Neuronal stem cell (in vitro differentiated cells): ENCODE measurements at regions not wholly inside any gene's neighbourhood (a gene's known extent, or its start where the extent isn't known, plus 50 kb on each side); places are given as distances from the start of the nearest gene placed in this dataset.

Experiments
- DNase-seq: peaks from one replicate; pipeline ENCODE4 v3.0.0-alpha.2; 2013; ENCODE audit warnings: low spot score
- H2AFZ ChIP-seq: one replicate; pipeline ENCODE4 v1.6.1; 2013; ENCODE audit warnings: mild to moderate bottlenecking, low read length, inconsistent platforms
- H2AK5ac ChIP-seq: 2 replicates; pipeline ENCODE4 v1.6.1; 2013; ENCODE audit warnings: low read depth, mild to moderate bottlenecking, inconsistent platforms, low read length, moderate library complexity, mixed read lengths
- H2BK120ac ChIP-seq: 2 replicates; pipeline ENCODE4 v1.6.1; 2013; ENCODE audit warnings: low read depth, mild to moderate bottlenecking, inconsistent platforms, low read length, moderate library complexity, mixed read lengths
- H2BK12ac ChIP-seq: one replicate; pipeline ENCODE4 v1.6.1; 2013; ENCODE audit warnings: low read length, inconsistent platforms
- H2BK15ac ChIP-seq: 2 replicates; pipeline ENCODE4 v1.6.1; 2013; ENCODE audit warnings: mild to moderate bottlenecking, low read length, inconsistent platforms, mixed read lengths
- H2BK5ac ChIP-seq: one replicate; pipeline ENCODE4 v1.6.1; 2013; ENCODE audit warnings: inconsistent platforms, mild to moderate bottlenecking, low read length, moderate library complexity
- H3K14ac ChIP-seq: one replicate; pipeline ENCODE4 v1.6.1; 2013; ENCODE audit warnings: low read length, inconsistent platforms
- H3K18ac ChIP-seq: 2 replicates; pipeline ENCODE4 v1.6.1; 2013; ENCODE audit warnings: low read length, inconsistent platforms
- H3K23ac ChIP-seq: 2 replicates; pipeline ENCODE4 v1.6.1; 2013; ENCODE audit warnings: low read depth, mild to moderate bottlenecking, mixed read lengths, low read length, inconsistent platforms; ENCODE audit not compliant: poor library complexity
- H3K27ac ChIP-seq: replicated peaks from 3 replicates; pipeline ENCODE4 v1.5.1; 2013; ENCODE audit warnings: low read length, inconsistent platforms
- H3K27me3 ChIP-seq, 3 experiments: 2 replicates each; pipeline ENCODE4 v1.6.1; 2013; ENCODE audit warnings: low read length in 3 of 3, mild to moderate bottlenecking in 2 of 3, inconsistent platforms in 1 of 3, low read depth in 1 of 3, mixed read lengths in 1 of 3, moderate library complexity in 1 of 3; ENCODE audit not compliant: control insufficient read depth in 3 of 3, insufficient read depth in 3 of 3
- H3K36me3 ChIP-seq, 2 donors: replicated peaks in 1 of 2; 2 replicates each; pipeline ENCODE4 v1.6.1; 2013; ENCODE audit warnings: low read length in 2 of 2; ENCODE audit not compliant: control insufficient read depth in 2 of 2, insufficient read depth in 2 of 2
- H3K4ac ChIP-seq: 2 replicates; pipeline ENCODE4 v1.6.1; 2013; ENCODE audit warnings: inconsistent platforms, mild to moderate bottlenecking, low read length, moderate library complexity
- H3K4me1 ChIP-seq, 2 donors: 1 replicate in 1 of 2; 2 replicates in 1 of 2; pipeline ENCODE4 v1.6.1; 2013; ENCODE audit warnings: low read length in 2 of 2, low read depth in 1 of 2; ENCODE audit not compliant: control insufficient read depth in 2 of 2, insufficient read depth in 1 of 2
- H3K4me2 ChIP-seq: one replicate; pipeline ENCODE4 v1.6.1; 2013; ENCODE audit warnings: mild to moderate bottlenecking, low read length, inconsistent platforms; ENCODE audit not compliant: insufficient read depth, poor library complexity, severe bottlenecking
- H3K4me3 ChIP-seq, 2 donors: 2 replicates each; pipeline ENCODE4 v1.5.1; 2013; ENCODE audit warnings: low read length in 2 of 2, mild to moderate bottlenecking in 2 of 2, inconsistent platforms in 1 of 2, moderate library complexity in 1 of 2
- H3K79me1 ChIP-seq: one replicate; pipeline ENCODE4 v1.6.1; 2013; ENCODE audit warnings: low read depth, mild to moderate bottlenecking, inconsistent platforms, low read length, moderate library complexity
- H3K9ac ChIP-seq: one replicate; pipeline ENCODE4 v1.6.1; 2013; ENCODE audit warnings: mild to moderate bottlenecking, low read depth, low read length, inconsistent platforms; ENCODE audit not compliant: poor library complexity
- H3K9me3 ChIP-seq, 2 donors: replicated peaks in 1 of 2; 2 replicates each; pipeline versions ENCODE3 to v1.6.1; 2013; ENCODE audit warnings: low read length in 2 of 2, mild to moderate bottlenecking in 2 of 2, inconsistent platforms in 1 of 2, low read depth in 1 of 2, mixed read lengths in 1 of 2, moderate library complexity in 1 of 2; ENCODE audit not compliant: control insufficient read depth in 2 of 2, insufficient read depth in 1 of 2
- H4K8ac ChIP-seq: one replicate; pipeline ENCODE4 v1.6.1; 2013; ENCODE audit warnings: low read depth, mild to moderate bottlenecking, inconsistent platforms, low read length, moderate library complexity
- H4K91ac ChIP-seq: one replicate; pipeline ENCODE4 v1.6.1; 2013; ENCODE audit warnings: low read length, low read depth, mild to moderate bottlenecking, inconsistent platforms; ENCODE audit not compliant: poor library complexity
- WGBS, 2 donors: extraction: QIAGEN DNeasy Blood & Tissue Kit; methylation state at CpG; one replicate each; pipeline ENCODE4 v1.1.7; 2013; ENCODE audit warnings: missing lambda C conversion rate in 2 of 2, mixed read lengths in 1 of 2; ENCODE audit not compliant: insufficient read length in 2 of 2, insufficient replicate concordance in 1 of 2; ENCODE audit errors: extremely low coverage in 2 of 2; 5-methylcytosine and 5-hydroxymethylcytosine counted together

GRCh38 chr2:84285056-84285747 lies 173.9 kb downstream of the SUCLG1 start:
- no peaks in the 10 kb centered on the region for H3K79me1 ChIP-seq
- no peak overlapping the region for H3K27ac ChIP-seq
- H3K9me3 ChIP-seq, result peaks cover 0 to 2% of the 10 kb centered on the region in 2 donors
- H2AFZ ChIP-seq, result no peak overlapping the region
- H3K4ac ChIP-seq, result no peak overlapping the region
- H3K36me3 ChIP-seq, result no peaks in the 10 kb centered on the region
- H4K91ac ChIP-seq, result no peak overlapping the region
- no peak overlapping the region for H3K23ac ChIP-seq
- H3K14ac ChIP-seq, result no peak overlapping the region
- no peak overlapping the region for H2BK120ac ChIP-seq
- no peak overlapping the region for H3K4me2 ChIP-seq
- no peak overlapping the region for H2BK5ac ChIP-seq
- no peak overlapping the region for H2BK15ac ChIP-seq
- no peak overlapping the region for H3K4me3 ChIP-seq
- H3K9ac ChIP-seq, result no peak overlapping the region
- no peak for DNase-seq
- no peak overlapping the region for H2BK12ac ChIP-seq
- H2AK5ac ChIP-seq, result no peak overlapping the region
- H3K18ac ChIP-seq, result no peak overlapping the region
- WGBS, 2 donors, result no CpG with 5 or more reads among the region's 1 CpG
- peaks cover 0 to 6% of the 10 kb centered on the region in 2 donors for H3K4me1 ChIP-seq
- no peak overlapping the region for H4K8ac ChIP-seq
- no peaks in the 10 kb centered on the region for H3K27me3 ChIP-seq

- no peak for DNase-seq
- WGBS, 2 donors, result no CpG with 5 or more reads among the region's 3 CpGs
- no peaks in the 10 kb centered on the region for H3K27me3 ChIP-seq
- H2AFZ ChIP-seq, result no peak overlapping the region
- H2AK5ac ChIP-seq, result no peak overlapping the region
- H3K27ac ChIP-seq, result no peak overlapping the region
- H3K18ac ChIP-seq, result no peak overlapping the region
- no peak overlapping the region for H3K4me2 ChIP-seq
- no peak overlapping the region for H3K9ac ChIP-seq
- no peak overlapping the region for H2BK15ac ChIP-seq
- no peak overlapping the region for H3K4me3 ChIP-seq
- no peak overlapping the region for H2BK120ac ChIP-seq
- no peak overlapping the region for H3K4ac ChIP-seq
- no peak overlapping the region for H3K23ac ChIP-seq
- no peak overlapping the region for H4K91ac ChIP-seq
- H3K4me1 ChIP-seq, result peaks cover 0 to 4% of the 10 kb centered on the region in 2 donors
- H3K14ac ChIP-seq, result no peak overlapping the region
- H2BK12ac ChIP-seq, result no peak overlapping the region
- no peaks in the 10 kb centered on the region for H3K36me3 ChIP-seq
- H3K79me1 ChIP-seq, result no peaks in the 10 kb centered on the region
- H4K8ac ChIP-seq, result no peak overlapping the region
- no peaks in the 10 kb centered on the region for H3K9me3 ChIP-seq
- H2BK5ac ChIP-seq, result no peak overlapping the region
Measured at GRCh38 chr2:84283506-84283905, 175.6 kb downstream of the SUCLG1 start.

GRCh38 chr2:84281510-84281909 lies 177.6 kb downstream of the SUCLG1 start:
- Histone ChIP-seq H3K9me3 (no peaks in the 10 kb centered on the region), H3K18ac (no peak overlapping the region), H3K27me3 (no peaks in the 10 kb centered on the region), H3K4me3 (no peak overlapping the region), H3K14ac (no peak overlapping the region), H2BK120ac (no peak overlapping the region), H3K27ac (no peak overlapping the region), H4K91ac (no peak overlapping the region), H2BK12ac (no peak overlapping the region), H2BK15ac (no peak overlapping the region), H3K79me1 (no peaks in the 10 kb centered on the region), H4K8ac (no peak overlapping the region), H2AFZ (no peak overlapping the region), H3K4me2 (no peak overlapping the region), H3K4ac (no peak overlapping the region), H3K23ac (no peak overlapping the region), H3K36me3 (no peaks in the 10 kb centered on the region), H2AK5ac (no peak overlapping the region), H3K9ac (no peak overlapping the region), H3K4me1 (no peaks in the 10 kb centered on the region), H2BK5ac (no peak overlapping the region)
- WGBS, 2 donors, result no CpG with 5 or more reads among the region's 3 CpGs
- DNase-seq, result no peak

- H4K8ac ChIP-seq, result no peak overlapping the region
- H3K4me1 ChIP-seq, result no peaks in the 10 kb centered on the region
- no peak overlapping the region for H3K4ac ChIP-seq
- H3K9me3 ChIP-seq, result no peaks in the 10 kb centered on the region
- no peak for DNase-seq
- no peak overlapping the region for H2BK5ac ChIP-seq
- no peak overlapping the region for H3K27ac ChIP-seq
- no peak overlapping the region for H4K91ac ChIP-seq
- no peak overlapping the region for H2AK5ac ChIP-seq
- H3K4me3 ChIP-seq, result no peak overlapping the region
- H3K23ac ChIP-seq, result no peak overlapping the region
- H2BK120ac ChIP-seq, result no peak overlapping the region
- H3K14ac ChIP-seq, result no peak overlapping the region
- no peaks in the 10 kb centered on the region for H3K27me3 ChIP-seq
- no peak overlapping the region for H2BK12ac ChIP-seq
- no peak overlapping the region for H2BK15ac ChIP-seq
- H3K4me2 ChIP-seq, result no peak overlapping the region
- H3K79me1 ChIP-seq, result no peaks in the 10 kb centered on the region
- H2AFZ ChIP-seq, result no peak overlapping the region
- H3K9ac ChIP-seq, result no peak overlapping the region
- no peaks in the 10 kb centered on the region for H3K36me3 ChIP-seq
- H3K18ac ChIP-seq, result no peak overlapping the region
- no CpG with 5 or more reads among the region's 1 CpG for WGBS, 2 donors
Measured at GRCh38 chr2:84280873-84281272, 178.2 kb downstream of the SUCLG1 start.
